NCI-H69 (cell line): ENCODE measurements at regions not wholly inside any gene's neighbourhood (a gene's known extent, or its start where the extent isn't known, plus 50 kb on each side); places are given as distances from the start of the nearest gene placed in this dataset.
"Not testable (repeated sequence)": the region's sequence is repeated elsewhere in the genome, so short reads cannot be mapped to it uniquely, and the experiment has no call there.

ENCODE experiments used
- DNase-seq: peaks from one replicate; lab custom pipeline; 2025; lab: John Stamatoyannopoulos, UW

DNA sequence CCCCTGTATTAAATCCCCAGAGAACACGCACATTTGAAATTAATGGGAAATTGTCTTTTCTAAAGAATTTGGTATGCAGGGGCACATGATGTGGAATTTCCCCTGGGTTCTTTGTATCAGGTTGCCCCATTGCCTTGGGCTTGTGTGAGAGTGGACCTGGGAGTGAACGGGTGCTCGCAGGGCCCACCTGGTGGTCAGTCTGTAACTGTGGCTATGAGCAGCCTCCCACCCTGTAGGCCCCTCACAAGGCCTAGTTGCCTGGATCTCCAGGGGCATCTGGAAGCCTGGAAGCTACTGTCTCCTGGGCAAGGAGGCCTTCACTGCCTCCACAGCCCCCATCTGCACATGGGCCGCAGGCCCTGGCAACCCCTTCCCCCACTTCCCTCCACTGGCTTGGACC lies 96.7 kb downstream of the SLC25A47 start:
- no peak for DNase-seq

DNA sequence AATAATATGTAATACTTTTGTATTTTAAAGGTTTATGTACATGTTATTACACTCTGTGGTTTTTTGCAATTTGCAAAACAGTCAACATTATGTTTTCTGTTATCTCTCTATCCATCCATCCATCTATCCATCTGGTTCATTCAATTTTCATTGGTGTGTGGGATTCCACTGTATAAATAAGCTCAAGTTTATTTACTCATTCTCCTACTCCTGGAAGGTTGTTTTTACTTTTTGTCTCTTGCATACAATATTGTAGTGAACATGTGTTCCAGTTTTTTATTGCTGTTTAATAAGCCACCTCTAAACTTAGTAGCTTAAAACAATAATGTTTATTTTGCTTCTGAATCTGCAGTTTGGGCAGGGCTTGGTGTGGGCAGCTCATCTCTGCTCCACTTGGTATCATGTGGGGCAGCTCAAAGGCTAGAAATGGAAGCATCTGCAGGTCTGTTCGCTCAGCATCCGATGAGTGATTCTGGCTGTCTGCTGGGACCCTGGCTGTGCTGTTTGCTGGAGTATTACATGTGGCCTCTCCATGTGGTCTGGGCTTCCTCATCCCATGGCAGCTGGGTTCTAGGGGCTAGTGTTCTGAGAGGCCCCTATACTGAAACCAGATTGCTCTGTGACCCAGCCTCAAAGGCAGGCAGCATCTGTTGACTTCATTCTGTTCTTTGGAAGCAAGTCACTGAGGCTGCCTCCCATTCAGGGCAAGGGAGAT lies 98.8 kb downstream of the SLC25A47 start:
- peak; percentile 63 for DNase-seq

DNA sequence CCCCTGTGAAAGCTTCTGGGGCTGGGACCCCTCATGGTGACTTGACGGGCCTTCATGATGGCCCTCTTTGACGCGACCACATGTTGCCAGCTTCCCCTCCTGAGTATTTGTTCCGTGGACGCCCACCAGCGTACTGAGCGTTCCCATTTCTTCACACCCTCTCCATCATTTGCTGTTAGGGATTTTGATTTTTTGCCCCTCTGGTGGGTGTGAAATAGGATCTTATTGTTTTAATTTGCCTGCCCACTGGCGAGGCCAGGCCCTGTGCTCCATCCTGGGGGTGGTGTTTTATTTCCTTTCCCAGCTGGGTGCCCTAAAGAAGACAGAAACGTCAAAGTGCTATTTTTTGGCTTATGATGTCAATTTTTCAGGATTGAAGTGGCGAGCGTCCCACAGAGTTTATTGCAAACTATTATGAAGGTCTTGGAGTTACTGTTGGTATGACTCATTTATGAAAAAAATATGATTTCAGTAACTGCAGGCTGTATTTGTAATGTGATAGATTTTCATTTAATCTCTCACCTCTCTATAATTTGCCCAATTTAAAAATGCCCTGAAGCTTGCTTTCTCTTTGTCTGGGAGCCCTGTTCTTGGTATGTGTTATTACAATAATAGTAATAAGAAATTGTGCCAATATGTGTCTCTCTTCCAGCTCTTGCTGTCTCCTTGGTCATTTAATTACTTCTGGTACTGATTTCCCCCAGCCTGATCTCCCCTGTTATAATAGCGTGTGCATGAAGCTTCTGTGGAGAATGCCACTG lies 99.6 kb downstream of the SLC25A47 start:
- peak; percentile 75 for DNase-seq

DNA sequence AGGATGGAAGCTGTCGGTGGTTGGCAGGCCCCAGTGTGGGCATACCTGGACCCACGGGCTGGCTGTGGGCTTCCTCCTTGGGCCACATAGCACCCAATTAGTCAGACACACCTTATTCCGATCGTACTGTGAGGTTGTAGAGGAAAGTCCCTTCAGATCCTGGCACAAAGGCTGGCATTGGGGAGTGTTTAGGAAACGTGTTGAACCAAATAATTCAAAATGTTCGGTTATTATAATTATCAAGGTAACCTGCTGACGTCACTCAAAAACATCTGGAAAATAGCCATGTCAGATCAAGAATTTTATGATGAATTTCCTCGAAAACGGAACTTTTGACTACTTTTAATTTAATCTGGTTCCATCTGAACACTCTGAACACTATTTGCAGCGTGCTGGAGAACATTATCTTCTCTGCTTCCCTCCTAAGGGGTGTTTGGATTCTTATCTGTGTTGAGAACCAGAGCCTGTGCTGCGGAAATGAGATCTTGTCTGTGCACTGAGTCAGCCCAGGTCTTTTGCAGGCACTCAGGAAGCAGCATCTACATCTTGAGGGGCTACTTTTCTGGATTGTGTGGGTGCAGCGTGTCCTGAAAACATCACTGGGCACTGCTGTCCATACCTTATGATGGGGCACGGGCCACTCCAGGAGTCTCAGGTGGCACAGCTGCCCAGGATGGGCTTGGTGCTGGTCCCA lies 100.3 kb downstream of the SLC25A47 start:
- DNase-seq, result no peak

DNA sequence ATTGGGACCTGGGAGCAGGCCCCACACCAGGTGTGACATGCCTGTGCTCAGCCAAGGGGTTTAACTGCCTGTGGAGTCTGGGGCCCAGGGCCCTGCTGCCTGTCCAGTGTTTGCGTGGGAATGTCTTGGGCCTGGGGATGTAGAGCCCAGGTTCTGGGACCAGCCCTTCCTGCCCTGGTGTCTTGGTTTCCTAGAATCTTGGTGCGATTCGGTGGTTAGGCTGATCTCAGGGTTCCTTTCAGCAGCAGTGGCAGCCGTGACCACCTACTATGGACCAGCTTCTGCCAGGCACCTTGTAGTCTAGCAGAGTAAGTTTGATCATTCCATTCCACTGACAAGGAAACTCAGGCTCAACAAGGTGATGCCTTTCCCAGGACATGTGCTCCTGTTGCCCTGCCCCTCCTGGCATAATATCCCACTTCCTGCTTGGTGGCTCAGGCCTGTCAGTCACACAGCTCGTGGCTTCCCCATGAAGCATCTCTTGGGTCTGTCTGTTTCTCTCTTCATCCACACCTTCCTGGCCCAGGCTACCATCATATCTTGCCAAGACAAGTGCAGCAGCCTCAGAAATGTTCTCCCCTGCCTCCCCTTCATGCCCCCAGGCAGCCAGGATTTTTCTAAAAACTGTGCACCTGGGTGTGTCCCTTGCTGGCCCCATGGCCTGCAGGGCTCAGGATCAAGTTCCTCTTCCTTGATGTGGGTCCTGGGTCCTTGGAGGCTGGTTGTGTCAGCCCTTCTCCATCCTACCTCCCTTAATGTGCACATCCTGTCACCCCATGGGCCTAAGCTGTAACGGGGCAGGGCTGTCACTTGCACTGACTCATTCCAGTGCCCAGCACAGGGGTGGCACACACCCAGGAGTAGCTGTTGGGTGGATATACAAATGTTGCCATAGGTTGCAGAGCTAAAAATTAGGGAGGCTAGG lies 101.6 kb downstream of the SLC25A47 start:
- DNase-seq, result peak; percentile 31

DNA sequence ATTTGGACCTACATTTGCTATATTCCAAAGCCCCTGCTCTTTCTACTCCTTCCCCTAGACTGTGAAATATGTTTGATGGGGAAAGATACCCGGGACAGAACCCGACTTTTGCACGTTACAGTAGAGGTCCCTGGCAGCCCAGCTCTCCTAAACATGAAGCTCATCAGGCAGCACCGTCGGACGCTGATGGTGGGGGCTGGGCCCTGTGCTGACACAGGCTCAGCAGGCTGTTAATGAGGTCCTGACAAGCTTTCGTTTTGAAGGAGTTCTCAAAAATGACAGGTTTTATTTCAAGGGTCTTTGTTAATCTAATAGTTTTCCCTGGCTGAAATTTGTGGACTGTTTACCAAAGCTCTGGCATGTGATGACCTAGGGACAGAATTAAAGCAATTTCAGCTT lies 102.3 kb downstream of the SLC25A47 start:
- peak; percentile 30 for DNase-seq

DNA sequence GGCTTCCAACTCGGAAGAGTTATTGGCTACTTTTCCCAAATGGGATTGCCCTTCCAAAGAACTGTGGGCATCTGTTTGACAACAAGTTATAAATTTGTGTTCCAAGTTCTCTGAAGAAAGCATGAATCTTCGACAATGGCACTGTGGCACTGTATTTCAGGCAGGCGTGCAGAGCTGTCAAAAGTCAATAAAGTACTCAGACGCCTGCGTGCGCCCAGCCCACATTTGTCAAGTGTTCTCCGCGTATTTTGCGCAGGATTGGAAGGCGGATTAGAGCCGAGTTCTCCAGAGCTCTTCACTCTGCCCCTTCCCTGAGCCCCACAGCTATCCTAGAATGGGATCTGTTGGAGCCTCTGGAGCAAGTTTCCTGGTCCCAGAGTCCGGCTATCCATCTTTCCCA lies 103.2 kb downstream of the SLC25A47 start:
- DNase-seq, result no peak

DNA sequence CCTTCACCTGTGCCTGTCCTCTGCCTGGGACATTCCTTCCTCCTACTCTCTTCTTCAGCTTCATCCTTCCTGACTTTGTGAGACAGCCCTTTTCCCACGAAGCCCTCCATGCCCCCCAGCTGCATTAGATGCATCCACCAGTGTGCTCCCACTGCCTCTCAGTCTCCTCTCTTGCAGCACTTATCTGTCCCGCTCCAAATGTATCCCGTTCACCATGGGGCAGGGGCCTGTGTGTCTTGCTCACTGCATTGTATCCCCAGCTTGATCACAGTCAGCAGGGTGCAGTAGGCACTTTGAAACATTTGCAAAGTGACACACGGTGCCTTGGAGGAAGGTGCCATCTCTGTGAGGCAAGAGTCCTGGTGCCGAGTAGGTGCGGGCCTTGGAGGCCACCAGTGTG lies 104.0 kb downstream of the SLC25A47 start:
- DNase-seq, result no peak

DNA sequence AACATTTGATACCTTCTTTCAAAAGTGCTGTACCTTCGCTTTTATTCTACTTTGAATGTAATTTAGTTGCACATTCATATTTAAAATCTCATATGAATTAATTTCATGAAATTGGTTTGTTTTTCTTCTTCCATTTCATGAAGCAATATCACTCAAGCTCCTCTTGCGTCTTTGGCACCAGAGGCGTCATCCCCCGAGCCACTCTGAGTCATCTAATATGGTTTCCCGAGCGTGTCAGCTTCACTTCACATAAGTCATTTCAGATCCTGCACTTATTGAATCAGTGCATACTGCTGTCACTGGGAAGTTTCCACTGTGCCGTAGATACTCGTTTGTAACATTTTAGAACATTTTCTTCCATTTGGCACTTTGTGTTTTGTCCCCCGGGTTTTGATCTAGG lies 105.6 kb downstream of the SLC25A47 start:
- no peak for DNase-seq

DNA sequence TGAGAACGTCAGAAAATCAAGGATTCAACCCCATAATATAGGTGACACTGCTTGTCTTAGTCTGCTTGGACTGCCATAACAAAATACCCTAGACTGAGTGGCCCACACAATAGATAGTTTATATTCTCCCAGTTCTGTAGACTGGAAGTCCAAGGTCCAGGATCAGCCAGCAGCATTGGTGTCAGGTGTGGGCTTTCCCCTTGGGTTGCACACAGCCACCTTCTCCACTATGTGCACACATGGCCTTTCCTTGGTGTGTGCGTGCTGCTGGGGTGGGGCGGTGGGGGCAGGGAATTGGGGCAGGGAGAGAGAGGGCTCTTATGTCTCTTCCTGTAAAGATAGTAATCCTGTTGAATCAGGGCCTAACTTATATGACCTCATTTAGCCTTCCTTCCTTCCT lies 106.4 kb downstream of the SLC25A47 start:
- DNase-seq, result no peak

DNA sequence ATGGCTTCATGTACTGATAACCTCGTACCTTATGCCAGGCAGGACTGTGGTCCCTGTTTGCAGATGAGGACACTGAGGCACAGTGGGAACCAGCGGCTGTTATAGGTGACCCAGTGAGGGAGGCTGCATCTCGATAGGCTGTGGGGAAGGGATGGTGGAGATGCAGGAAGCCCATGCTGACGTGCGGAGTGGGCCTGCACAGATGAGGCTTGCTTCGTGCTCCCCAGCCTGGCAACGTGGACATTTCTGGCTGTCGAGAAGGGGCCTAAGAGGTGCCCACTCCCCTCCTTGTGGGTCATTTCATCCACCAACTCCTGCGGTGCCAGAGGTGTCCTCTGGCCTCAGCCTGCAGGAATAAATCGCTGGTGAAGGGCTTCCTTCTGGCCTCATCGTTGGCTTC lies 107.4 kb downstream of the SLC25A47 start:
- DNase-seq, result no peak

DNA sequence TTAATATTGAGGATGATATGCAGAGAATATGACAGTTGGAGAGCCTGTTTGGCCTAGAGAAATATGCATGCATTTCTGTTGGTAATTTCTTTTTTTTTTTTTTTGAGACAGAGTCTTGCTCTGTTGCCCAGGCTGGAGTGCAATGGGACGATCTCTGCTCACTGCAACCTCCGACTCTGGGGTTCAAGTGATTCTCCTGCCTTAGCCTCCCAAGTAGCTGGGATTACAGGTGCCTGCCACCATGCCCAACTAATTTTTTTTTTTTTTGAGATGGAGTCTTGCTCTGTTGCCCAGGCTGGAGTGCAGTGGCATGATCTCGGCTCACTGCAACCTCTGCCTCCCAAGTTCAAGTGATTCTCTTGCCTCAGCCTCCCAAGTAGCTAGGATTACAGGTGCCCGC lies 108.3 kb downstream of the SLC25A47 start:
- not testable (repeated sequence) for DNase-seq

DNA sequence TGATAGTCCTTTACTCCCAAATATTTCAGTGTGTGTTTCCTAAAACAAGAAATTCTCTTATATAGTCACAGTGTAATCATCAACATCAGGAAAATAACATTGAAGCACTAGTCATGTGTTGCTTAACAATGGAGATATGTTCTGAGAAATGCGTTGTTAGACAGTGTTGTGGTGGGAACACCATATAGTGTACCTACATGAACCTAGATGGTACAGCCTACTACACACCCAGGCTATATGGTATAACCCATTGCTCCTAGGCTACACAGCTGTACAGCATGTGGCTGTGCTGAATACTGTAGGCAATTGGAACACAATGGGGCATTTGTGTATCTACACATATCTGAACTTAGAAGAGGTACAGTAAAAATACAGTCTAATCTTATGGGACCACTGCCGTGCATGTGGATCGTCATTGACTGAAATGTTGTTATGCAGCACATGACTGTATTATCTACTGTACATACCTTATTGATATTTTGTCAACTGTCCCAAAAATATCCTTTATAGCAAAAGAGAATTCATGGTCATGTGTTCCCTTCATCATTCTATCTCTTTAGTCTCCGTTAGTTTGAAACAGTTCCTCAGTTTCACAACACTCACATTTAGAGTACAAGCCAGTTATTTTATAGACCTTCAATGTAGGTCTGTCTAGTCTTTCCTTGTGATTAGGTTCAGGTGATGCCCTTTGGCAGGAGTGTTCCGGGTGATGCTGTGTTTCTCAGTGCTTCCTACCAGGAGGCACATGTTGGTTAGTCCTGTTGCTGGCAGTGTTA lies 109.7 kb downstream of the SLC25A47 start:
- peak; percentile 25 for DNase-seq

DNA sequence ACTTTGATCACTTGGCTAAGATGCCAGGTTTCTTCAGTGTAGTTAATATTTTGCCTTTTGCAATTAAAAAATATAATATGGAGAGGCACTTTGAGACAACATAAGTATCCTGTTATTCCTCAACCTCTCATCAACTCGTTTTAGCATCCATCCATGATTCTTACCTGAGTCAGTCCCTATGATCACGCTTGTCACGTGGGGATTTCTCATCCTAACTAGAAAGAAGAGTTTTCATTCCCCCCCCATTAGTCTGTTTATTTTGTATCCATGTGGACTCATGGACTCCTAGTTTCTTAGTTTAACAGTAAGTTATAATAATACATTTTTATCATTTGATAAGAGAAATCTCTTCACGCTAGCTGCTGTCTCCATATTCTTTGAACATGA lies 110.3 kb downstream of the SLC25A47 start:
- no peak for DNase-seq

DNA sequence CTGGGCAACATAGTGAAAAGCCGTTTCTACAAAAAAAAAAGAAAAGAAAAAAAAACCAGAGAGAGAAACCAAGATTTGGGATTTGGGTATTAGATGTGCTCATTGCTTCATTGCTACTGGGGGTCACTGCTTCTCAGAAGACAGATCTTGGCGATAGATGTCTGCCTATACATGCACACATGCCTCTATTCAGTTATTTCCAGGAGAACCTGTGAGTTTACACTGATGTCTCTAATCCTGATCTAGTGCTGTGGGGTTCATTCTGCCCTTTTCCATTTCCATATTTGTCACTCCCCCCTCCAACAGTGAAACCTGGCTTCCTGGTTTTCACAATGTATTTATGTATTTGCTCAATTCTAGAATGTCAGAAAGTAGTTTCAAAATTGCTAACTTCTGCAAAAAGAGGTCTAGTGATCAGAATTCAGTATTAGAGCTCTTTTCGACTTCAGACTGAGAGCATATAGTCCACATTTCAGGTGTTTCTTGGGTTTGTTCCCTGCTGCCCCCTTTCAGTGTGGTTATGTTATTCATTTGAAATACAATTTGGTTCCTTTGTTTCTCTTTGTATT lies 111.0 kb downstream of the SLC25A47 start:
- no peak for DNase-seq

DNA sequence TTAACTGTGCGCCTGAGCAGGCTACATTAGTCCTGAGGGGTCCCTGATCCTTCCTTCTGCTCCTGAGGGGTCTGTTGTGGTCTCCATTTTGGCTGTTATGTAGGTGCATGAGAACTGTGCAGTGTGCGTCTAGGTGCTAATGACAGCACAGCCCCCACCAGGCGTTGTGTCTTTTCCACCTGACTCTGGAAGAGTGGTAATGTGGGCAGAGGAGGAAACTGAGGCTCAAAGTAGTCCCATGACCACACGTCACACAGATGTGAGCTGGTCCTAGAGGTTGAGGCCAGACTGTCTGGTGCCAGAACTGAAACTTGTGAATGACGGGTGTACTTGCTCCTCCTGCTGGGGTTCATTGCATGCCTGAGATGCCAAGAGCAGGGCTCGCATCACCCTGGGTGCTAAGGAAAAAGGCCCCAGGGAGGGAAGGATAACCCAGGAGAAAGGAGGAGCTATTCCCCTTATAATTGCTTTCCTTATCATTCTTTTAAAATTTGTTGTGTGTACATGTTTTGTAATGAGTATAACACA lies 111.8 kb downstream of the SLC25A47 start:
- no peak for DNase-seq

DNA sequence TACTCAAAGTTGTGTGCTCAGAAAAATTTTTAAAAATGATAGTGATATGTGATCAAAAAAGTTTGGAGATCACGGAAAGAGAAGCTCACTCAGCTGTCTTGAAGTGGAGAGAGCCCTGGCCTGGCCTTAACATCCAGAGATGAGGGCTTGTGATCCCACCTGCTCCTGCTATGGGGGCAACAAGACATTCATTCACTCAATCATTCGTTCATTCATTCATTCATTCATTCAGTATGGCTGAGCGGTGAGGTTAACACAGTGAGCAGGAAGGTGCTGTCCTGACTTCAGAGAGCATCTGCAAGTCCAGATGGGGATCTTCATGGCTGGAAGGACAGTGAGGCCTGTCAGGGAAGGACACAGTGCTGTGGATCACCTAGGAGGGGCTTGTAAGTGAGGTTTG lies 112.3 kb downstream of the SLC25A47 start:
- no peak for DNase-seq

DNA sequence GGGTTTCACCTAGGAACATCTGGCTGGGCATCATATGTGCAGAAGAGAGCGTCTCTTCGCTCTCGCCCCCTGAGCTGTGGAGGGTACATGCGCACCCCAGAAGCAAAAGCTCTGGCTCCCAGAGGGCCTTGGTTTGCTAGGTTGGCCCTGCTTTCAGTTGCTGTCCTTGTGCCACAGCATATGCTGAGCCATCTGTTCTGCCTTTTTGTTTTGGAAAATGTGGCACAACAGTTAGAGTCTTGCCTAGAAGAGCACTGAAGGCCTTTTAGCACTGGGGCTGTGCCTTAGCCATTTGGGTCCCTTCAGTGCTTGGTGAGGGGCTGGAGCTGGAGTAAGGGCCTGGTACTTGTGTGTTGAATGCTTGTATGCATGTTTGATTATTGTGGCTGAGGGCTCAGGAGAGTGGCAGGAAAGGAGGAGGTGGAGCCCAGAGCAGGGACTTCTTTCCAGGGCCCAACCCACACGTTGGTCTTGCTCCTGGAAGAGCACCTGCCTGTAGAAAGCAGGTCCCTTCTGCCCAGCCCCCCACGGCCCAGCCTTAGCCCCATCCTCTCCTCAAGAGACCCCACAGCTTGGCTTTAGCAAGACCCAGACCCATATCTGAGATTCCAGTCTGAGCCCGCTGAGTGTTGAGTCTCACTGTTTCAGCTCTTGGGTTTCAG lies 113.7 kb downstream of the SLC25A47 start:
- peak; percentile 57 for DNase-seq

DNA sequence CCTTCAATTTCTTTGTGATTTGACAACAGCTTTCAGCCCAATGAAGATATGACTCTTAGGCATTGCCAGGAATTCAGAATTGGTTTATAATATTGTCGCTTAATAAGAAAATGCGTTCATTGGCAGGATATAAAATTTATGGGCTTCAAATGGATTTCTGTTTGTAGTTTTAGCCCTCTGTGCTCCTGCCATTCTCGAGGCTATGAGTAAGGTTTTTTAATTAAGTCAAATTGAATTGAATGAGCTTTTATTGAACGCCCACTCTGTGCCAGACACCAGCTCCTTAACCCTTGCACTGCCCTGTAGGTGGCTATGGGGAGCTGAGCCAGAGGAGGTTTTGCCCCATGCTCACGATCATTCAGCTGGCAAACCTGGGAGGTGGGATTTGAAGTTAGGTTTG lies 115.1 kb downstream of the SLC25A47 start:
- DNase-seq, result no peak
